ENCODE measurements at regions not wholly inside any gene's neighbourhood (a gene's known extent, or its start where the extent isn't known, plus 50 kb on each side); places are given as distances from the start of the nearest gene placed in this dataset.
"Not testable (repeated sequence)": the region's sequence is repeated elsewhere in the genome, so short reads cannot be mapped to it uniquely, and the experiment has no call there.

GRCh38 chrX:140229191-140229590 lies 263.9 kb upstream of the CXorf66 start:
- TF ChIP-seq, protein P1, sequence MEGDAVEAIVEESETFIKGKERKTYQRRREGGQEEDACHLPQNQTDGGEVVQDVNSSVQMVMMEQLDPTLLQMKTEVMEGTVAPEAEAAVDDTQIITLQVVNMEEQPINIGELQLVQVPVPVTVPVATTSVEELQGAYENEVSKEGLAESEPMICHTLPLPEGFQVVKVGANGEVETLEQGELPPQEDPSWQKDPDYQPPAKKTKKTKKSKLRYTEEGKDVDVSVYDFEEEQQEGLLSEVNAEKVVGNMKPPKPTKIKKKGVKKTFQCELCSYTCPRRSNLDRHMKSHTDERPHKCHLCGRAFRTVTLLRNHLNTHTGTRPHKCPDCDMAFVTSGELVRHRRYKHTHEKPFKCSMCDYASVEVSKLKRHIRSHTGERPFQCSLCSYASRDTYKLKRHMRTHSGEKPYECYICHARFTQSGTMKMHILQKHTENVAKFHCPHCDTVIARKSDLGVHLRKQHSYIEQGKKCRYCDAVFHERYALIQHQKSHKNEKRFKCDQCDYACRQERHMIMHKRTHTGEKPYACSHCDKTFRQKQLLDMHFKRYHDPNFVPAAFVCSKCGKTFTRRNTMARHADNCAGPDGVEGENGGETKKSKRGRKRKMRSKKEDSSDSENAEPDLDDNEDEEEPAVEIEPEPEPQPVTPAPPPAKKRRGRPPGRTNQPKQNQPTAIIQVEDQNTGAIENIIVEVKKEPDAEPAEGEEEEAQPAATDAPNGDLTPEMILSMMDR (IDR thresholded peaks at IDR 0.05; ENCODE audit: control insufficient read depth, extremely low read depth, insufficient read depth): no peak
- H3K4me3 ChIP-seq (ENCODE audit: low read depth, low read length): no peak overlapping the region
- no peak for DNase-seq (ENCODE audit: low read depth)

DNA sequence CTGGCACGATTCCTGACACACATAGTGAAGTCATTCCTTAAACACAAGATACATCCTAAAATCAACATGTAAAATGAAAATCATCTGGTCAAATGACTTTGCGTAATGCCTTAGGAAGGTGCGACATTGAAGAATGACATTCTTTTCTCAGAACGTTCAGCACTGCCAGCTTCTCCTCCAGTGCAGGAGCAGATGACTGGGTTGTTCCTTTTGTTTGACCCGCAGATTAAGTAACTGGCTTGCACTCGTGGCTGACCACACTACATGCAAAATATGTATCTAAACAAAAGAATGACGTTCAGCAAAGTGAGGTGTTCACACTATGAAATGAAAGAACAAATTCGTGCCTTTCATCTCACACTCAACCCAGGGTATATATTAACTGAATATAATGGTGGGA lies 260.7 kb upstream of the CXorf66 start:
- H3K4me3 ChIP-seq (ENCODE audit: low read depth, low read length); DNase-seq (ENCODE audit: low read depth): not testable (repeated sequence)

DNA sequence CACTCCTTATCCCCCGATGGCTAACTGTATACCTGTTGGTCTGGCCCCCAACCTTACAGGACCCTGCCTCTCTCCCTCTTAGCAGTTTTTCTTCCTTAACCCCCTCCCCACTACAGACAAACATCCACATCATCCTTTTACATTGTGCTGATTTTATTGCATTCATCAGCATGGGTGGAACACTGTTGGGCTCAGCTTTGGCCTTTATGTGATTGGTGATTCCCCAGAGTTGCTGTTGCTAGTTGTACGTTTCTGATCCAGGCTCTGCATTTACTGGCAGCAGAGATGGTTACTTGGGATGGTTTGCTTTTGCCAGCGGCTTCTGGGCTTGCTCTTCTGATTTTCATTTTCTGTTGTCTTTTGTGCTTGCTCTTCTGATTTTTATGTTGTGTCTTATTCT lies 250.6 kb upstream of the CXorf66 start:
- not testable (repeated sequence) for DNase-seq (ENCODE audit: low read depth); H3K4me3 ChIP-seq (ENCODE audit: low read depth, low read length)

DNA sequence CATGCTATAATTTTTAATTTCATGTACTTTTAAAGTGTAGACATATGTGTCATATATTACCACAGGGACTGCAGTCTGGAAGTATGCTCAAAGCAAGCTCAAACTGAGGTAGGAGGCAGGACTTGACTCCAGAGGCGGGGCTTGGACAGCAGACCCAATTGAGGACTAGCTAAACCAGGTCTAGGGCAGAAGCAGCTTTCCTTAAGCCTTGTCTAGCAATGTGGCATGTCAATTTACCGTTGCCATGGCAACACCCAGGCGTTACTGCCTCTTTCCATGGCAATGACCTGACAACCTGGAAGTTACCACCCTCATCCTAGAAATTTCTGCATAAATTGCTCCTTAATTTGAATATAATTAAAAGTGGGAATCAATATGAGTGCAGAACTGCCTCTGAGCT lies 249.2 kb upstream of the CXorf66 start:
- H3K4me3 ChIP-seq (ENCODE audit: low read depth, low read length); DNase-seq (ENCODE audit: low read depth): not testable (repeated sequence)

GRCh38 chrX:140206657-140207056 lies 241.3 kb upstream of the CXorf66 start:
- no peak for DNase-seq (ENCODE audit: low read depth)
- TF ChIP-seq, protein P1 (IDR thresholded peaks at IDR 0.05; ENCODE audit: control insufficient read depth, extremely low read depth, insufficient read depth): no peak
- H3K4me3 ChIP-seq (ENCODE audit: low read depth, low read length): no peak overlapping the region

DNA sequence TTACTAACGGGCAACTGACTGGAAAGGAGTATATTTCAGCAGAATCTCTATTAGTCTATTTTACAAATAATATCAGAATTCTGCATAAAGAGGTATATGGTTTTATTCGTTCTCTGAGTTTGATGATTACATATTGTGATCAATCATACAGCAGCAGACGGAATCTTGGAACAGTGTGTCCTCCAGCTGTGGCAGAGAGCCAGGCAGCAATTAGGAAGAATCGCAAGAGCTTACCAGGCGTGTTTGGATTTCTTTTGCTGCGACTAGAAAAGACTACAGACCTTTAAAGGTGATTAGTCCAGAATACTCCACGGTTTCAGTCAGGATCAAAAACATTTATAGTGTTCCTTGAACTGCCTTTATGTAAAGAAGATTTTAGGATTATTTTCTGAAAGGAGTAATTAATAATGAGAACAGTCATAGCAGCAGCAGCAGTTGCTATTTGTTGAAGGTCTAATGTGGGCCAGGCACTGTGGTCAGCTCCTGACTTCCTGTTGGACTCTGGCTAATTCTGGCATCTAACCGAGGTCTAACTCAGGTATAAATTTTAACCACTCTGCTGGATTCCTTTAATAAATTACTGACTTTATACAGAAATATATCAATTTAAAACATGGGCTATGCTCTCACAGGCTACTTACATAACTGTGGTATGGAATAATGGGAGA lies 225.3 kb upstream of the CXorf66 start:
- TF ChIP-seq, protein P1 (IDR thresholded peaks at IDR 0.05; ENCODE audit: control insufficient read depth, extremely low read depth, insufficient read depth): no peak
- DNase-seq (ENCODE audit: low read depth): peak; percentile 30
- H3K4me3 ChIP-seq (ENCODE audit: low read depth, low read length): no peak overlapping the region

GRCh38 chrX:140180585-140180984 lies 215.3 kb upstream of the CXorf66 start:
- no peak for DNase-seq (ENCODE audit: low read depth)
- H3K4me3 ChIP-seq (ENCODE audit: low read depth, low read length): no peak overlapping the region
- TF ChIP-seq, protein P1 (IDR thresholded peaks at IDR 0.05; ENCODE audit: control insufficient read depth, extremely low read depth, insufficient read depth): no peak

DNA sequence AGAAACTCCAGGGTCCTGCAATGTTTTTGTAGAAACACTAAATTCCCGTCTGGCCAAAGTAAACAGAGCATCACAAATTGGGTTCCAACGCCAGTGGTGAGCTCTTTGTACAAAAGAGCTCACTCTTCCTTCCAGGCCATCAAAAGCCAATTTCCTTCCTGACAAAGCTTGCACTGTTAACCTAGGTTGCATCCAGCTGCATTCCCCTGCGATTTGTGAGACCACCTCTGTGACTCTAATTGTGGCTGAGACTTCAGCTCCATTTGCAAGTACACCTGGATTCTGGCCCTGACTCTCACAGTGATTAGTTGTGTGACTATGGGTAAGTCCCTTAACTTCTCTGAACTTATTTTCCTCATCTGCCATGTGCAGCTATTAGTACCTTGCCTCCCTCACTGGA lies 212.5 kb upstream of the CXorf66 start:
- no peak overlapping the region for H3K4me3 ChIP-seq (ENCODE audit: low read depth, low read length)
- DNase-seq (ENCODE audit: low read depth): no peak
- TF ChIP-seq, protein P1 (IDR thresholded peaks at IDR 0.05; ENCODE audit: control insufficient read depth, extremely low read depth, insufficient read depth): no peak
